ENCODE measurements at regions not wholly inside any gene's neighbourhood (a gene's known extent, or its start where the extent isn't known, plus 50 kb on each side); places are given as distances from the start of the nearest gene placed in this dataset.

- Mint-ChIP-seq H3K4me3 (no peak overlapping the region), H3K27me3 (ENCODE audit: low read depth) (no peaks in the 10 kb centered on the region), H3K36me3 (ENCODE audit: low read depth) (no peaks in the 10 kb centered on the region), H3K9me3 (no peaks in the 10 kb centered on the region), H3K27ac (no peak overlapping the region), H3K4me1 (no peaks in the 10 kb centered on the region)
- TF ChIP-seq CTCF (IDR thresholded peaks at IDR 0.05; ENCODE audit: unreplicated experiment in 3 of 3): no peak
Observed at GRCh38 chr5:30414078-30414477, 779.4 kb upstream of the CDH6 start.

GRCh38 chr5:30413540-30413939, 779.9 kb upstream of the CDH6 start:
- no peak overlapping the region for H3K27ac Mint-ChIP-seq
- no peaks in the 10 kb centered on the region for H3K4me1 Mint-ChIP-seq
- no peak overlapping the region for H3K4me3 Mint-ChIP-seq
- no peaks in the 10 kb centered on the region for H3K36me3 Mint-ChIP-seq (ENCODE audit: low read depth)
- TF ChIP-seq CTCF (IDR thresholded peaks at IDR 0.05; ENCODE audit: unreplicated experiment in 3 of 3): peak in 2 of 3 experiments; percentile 27 to 31
- H3K9me3 Mint-ChIP-seq: no peaks in the 10 kb centered on the region
- no peaks in the 10 kb centered on the region for H3K27me3 Mint-ChIP-seq (ENCODE audit: low read depth)

- no peaks in the 10 kb centered on the region for H3K4me1 Mint-ChIP-seq
- no peaks in the 10 kb centered on the region for H3K9me3 Mint-ChIP-seq
- H3K27ac Mint-ChIP-seq: no peak overlapping the region
- no peak for TF ChIP-seq CTCF (IDR thresholded peaks at IDR 0.05; ENCODE audit: unreplicated experiment in 3 of 3)
- no peaks in the 10 kb centered on the region for H3K27me3 Mint-ChIP-seq (ENCODE audit: low read depth)
- no peak overlapping the region for H3K4me3 Mint-ChIP-seq
- no peaks in the 10 kb centered on the region for H3K36me3 Mint-ChIP-seq (ENCODE audit: low read depth)
Observed at GRCh38 chr5:30405821-30406220, 787.7 kb upstream of the CDH6 start.

- H3K9me3 Mint-ChIP-seq: no peaks in the 10 kb centered on the region
- H3K27me3 Mint-ChIP-seq (ENCODE audit: low read depth): no peaks in the 10 kb centered on the region
- H3K4me3 Mint-ChIP-seq: no peak overlapping the region
Observed at GRCh38 chr5:30401479-30402058, 791.9 kb upstream of the CDH6 start.

GRCh38 chr5:30398423-30398822, 795.1 kb upstream of the CDH6 start:
- H3K4me3 Mint-ChIP-seq: no peak overlapping the region
- no peaks in the 10 kb centered on the region for H3K36me3 Mint-ChIP-seq (ENCODE audit: low read depth)
- no peak overlapping the region for H3K27ac Mint-ChIP-seq
- no peaks in the 10 kb centered on the region for H3K9me3 Mint-ChIP-seq
- TF ChIP-seq CTCF (IDR thresholded peaks at IDR 0.05; ENCODE audit: unreplicated experiment in 3 of 3): no peak
- H3K4me1 Mint-ChIP-seq: no peaks in the 10 kb centered on the region
- H3K27me3 Mint-ChIP-seq (ENCODE audit: low read depth): no peaks in the 10 kb centered on the region

More at GRCh38 chr5:30401479-30402058, 791.9 kb upstream of the CDH6 start:
- no peak overlapping the region for H3K27ac Mint-ChIP-seq
- TF ChIP-seq CTCF (IDR thresholded peaks at IDR 0.05; ENCODE audit: unreplicated experiment in 3 of 3): peak; percentile 50 to 65 (median 62)
- H3K4me1 Mint-ChIP-seq: no peaks in the 10 kb centered on the region
- H3K36me3 Mint-ChIP-seq (ENCODE audit: low read depth): no peaks in the 10 kb centered on the region

- Mint-ChIP-seq H3K4me3 (no peak overlapping the region), H3K36me3 (ENCODE audit: low read depth) (no peaks in the 10 kb centered on the region), H3K27me3 (ENCODE audit: low read depth) (no peaks in the 10 kb centered on the region), H3K27ac (no peak overlapping the region), H3K9me3 (no peaks in the 10 kb centered on the region), H3K4me1 (no peaks in the 10 kb centered on the region)
- no peak for TF ChIP-seq CTCF (IDR thresholded peaks at IDR 0.05; ENCODE audit: unreplicated experiment in 3 of 3)
Observed at GRCh38 chr5:30392897-30393296, 800.6 kb upstream of the CDH6 start.

Data from nephron (organoid).